GM21717 (cell line): ENCODE measurements at regions not wholly inside any gene's neighbourhood (a gene's known extent, or its start where the extent isn't known, plus 50 kb on each side); places are given as distances from the start of the nearest gene placed in this dataset.
"Not testable (repeated sequence)": the region's sequence is repeated elsewhere in the genome, so short reads cannot be mapped to it uniquely, and the experiment has no call there.

ENCODE experiments used
- ATAC-seq: cut with Tn5 transposase; IDR thresholded peaks from one replicate; pipeline ENCODE4 v1.9.1; 2021; ENCODE audit warnings: mild to moderate bottlenecking, moderate library complexity; ENCODE audit not compliant: unreplicated experiment

- no peak for ATAC-seq
These were observed 100.6 kb upstream of the PNPLA4 start for GRCh38 chrX:8027827-8028226.

- no peak for ATAC-seq
These were observed 98.5 kb upstream of the PNPLA4 start for GRCh38 chrX:8025705-8026104.

- ATAC-seq: no peak
These were observed 91.7 kb upstream of the PNPLA4 start for GRCh38 chrX:8018934-8019333.

GRCh38 chrX:8010105-8010504, 82.9 kb upstream of the PNPLA4 start:
- ATAC-seq: no peak

GRCh38 chrX:8005678-8006347, 78.6 kb upstream of the PNPLA4 start:
- ATAC-seq: no peak

GRCh38 chrX:8003147-8003883, 76.1 kb upstream of the PNPLA4 start:
- ATAC-seq: no peak

DNA sequence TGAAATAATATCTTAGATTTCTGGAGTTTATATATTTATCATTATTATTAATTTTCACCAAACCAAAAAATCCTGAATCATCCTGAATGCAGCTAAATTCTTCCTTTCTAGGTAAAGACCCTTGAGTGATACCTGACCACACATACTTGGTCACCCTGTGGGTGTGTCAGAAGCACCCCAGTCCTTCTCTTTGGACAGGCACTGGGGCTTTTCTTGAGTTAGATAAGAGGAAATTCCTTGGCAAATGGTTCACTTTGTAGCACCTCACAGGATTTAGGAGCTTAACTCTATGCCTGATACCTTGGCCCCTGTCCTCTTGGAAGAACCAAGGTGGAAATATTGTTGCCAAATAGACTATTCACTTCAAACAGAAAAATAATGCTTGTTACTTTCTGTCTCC, 69.6 kb upstream of the PNPLA4 start:
- no peak for ATAC-seq

DNA sequence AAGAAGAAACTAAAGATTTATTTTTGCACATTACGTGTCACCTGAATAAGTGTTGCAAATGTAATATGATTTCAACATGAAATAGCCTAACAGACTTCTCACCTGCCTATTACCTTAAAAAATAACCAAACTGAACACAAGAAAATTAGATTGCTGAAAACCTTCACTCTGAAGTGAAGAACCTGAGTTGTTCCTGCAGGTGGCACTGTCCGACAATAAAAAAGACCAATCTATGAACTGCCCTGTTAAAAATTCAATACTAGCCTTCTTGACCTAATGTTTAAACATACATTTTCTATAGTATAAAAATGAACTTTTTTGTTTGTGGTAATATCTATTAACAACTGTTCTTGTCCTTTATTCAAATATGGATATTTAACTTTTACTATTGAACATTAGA, 69.2 kb upstream of the PNPLA4 start:
- no peak for ATAC-seq

DNA sequence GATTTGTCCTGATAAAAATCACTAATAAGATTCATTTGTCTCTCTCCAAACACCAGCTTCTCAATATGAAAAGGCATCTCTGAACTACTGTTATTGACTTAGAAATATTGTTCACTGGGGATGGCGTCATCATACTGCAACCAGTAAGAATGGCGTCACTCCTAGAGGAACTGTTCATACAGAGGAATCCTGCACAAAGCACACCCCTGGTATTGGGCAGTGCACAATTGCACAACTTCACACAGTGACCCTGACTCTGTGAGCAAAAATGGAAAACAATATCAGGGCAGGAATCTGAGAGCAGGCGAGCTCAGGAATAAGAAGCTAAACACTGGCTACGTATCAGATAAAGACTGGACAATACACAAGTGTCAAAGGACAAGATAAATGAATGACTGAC, 66.7 kb upstream of the PNPLA4 start:
- ATAC-seq: no peak

DNA sequence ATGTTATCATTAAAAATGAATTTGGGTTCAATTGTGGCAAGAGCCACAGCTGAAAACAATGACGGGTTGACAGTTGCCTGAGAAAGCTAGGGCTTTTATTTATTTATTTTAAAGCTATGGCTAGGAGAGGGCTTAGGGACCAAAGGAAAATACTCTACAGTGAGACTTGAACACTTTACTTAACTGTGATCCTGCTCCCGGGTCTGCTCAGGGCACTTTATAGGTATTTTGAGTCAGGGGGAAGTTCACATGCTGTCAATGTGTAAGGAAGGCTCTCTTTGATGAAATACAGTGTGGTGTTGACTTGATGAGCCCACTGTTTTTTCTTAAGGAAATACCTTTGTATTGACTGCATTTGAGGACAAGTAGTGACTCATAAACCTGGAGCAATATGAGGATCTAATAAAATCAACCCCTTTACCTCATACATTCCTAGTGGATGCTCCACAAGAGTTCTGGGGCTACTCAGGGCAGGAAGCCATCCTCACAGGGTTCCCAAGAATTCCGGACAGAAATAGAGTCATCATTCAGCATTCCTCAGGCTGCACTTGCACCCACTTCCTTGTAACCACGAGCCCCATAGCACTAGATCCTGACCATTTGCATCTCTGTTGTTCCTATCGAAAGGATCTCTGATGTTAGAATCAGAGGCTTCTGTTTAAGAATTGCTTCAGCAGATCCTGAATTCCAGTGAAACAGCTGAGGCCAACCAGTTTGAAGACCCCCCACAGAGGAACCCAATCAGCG, 61.0 kb upstream of the PNPLA4 start:
- not testable (repeated sequence) for ATAC-seq

DNA sequence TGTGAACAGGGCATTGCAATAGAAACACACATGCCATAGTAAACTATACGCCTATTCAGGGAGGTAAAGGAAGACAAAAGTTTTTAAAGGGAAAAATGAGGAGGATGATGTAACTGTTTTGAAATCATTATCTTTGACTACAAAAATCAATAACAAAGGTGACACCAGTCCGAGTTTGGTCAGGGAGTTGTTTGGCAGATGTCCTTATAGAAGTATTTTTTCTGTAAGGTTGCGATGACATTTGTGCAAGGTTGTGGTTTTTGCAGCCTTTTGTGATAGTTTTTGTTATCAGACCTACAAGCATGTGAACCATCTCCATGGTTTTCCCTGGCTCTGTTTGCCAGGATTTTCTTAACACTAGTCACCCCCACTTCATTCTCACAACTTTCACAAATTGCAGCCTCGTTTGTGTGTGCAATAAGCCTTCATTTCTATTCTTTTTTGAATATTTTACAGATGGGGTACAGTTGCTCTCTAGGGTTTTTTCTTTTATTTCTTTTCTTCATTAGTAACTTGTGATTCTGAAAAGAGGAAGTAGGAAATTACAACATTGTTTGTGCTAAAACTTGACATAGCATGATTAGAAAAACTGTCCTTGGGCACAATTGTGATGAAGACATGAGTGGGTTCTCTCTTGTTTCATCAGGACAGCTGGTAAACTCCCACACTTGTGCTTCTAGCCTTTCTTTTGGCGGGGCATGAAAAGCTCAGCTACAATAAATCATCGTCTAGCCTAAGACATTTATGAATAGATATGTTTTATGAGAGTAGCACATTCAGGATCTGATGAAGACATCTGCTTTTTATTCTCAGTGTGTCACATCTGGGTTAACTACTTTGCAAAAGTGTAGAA, 60.2 kb upstream of the PNPLA4 start:
- peak; percentile 80 for ATAC-seq

GRCh38 chrX:7986738-7987137, 59.5 kb upstream of the PNPLA4 start:
- ATAC-seq: not testable (repeated sequence)

DNA sequence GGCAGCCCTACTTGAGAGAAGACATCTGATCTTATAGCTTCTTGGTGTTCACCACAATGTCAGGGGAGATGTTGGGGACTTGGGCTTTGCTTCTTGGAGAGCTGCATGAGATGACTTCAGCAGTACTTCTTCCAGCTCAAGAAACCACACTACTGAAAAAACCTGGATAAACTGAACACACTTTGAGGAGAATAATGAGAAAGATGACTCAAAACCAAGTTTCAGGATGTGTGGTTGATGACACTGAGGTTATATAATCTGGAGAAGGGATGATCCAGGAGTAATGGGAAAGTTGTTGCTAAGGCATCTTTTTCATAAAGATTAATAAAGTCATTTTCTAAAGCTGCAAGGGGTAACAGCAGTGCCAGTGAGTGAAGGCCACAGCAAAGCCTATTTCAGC, 58.4 kb upstream of the PNPLA4 start:
- no peak for ATAC-seq

DNA sequence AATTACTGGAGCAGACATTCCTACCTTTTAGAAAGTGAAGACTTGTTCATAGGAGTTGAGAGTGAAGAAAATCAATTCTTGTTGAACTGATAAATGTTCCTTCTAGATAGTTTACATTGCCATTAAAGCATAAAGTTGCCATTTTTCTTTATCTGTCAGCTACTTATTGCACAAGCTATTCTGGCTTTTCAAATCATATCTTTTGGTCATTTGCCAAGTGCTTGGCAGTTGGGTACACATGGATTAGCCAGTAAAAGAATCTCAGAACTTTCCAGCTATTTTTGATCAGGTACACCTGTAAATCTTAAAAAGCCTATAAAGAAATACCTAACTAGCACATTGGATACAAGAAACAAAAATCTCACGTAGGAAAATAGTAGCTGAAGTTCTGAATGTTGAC, 56.4 kb upstream of the PNPLA4 start:
- ATAC-seq: no peak
